HG02970 (cell line): ENCODE measurements at regions not wholly inside any gene's neighbourhood (a gene's known extent, or its start where the extent isn't known, plus 50 kb on each side); places are given as distances from the start of the nearest gene placed in this dataset.

Experiments used
- ATAC-seq: cut with Tn5 transposase; IDR thresholded peaks from one replicate; pipeline ENCODE4 v1.9.1; 2021; ENCODE audit warnings: mild to moderate bottlenecking, moderate library complexity, moderate number of reproducible peaks; ENCODE audit not compliant: unreplicated experiment, low FRiP score

- no peak for ATAC-seq
These were observed 750.3 kb upstream of the ADGRL2 start for GRCh38 chr1:81050390-81050789.

- no peak for ATAC-seq
These were observed 756.0 kb upstream of the ADGRL2 start for GRCh38 chr1:81044708-81045107.

GRCh38 chr1:81042225-81042624 lies 758.5 kb upstream of the ADGRL2 start:
- ATAC-seq, result no peak

GRCh38 chr1:81034291-81034690 lies 766.4 kb upstream of the ADGRL2 start:
- no peak for ATAC-seq

GRCh38 chr1:81032973-81033425 lies 767.7 kb upstream of the ADGRL2 start:
- ATAC-seq, result no peak

- no peak for ATAC-seq
These were observed 768.4 kb upstream of the ADGRL2 start for GRCh38 chr1:81032374-81032773.

GRCh38 chr1:81030441-81030840 lies 770.3 kb upstream of the ADGRL2 start:
- no peak for ATAC-seq

GRCh38 chr1:81029266-81029665 lies 771.5 kb upstream of the ADGRL2 start:
- no peak for ATAC-seq

- ATAC-seq, result no peak
These were observed 777.5 kb upstream of the ADGRL2 start for GRCh38 chr1:81023187-81023724.

- ATAC-seq, result no peak
These were observed 779.6 kb upstream of the ADGRL2 start for GRCh38 chr1:81021134-81021533.

- no peak for ATAC-seq
These were observed 780.2 kb upstream of the ADGRL2 start for GRCh38 chr1:81020506-81020905.

- no peak for ATAC-seq
These were observed 790.6 kb upstream of the ADGRL2 start for GRCh38 chr1:81010126-81010525.

GRCh38 chr1:81008293-81008692 lies 792.4 kb upstream of the ADGRL2 start:
- no peak for ATAC-seq

- ATAC-seq, result no peak
These were observed 793.7 kb upstream of the ADGRL2 start for GRCh38 chr1:81007024-81007423.

GRCh38 chr1:81006502-81006901 lies 794.2 kb upstream of the ADGRL2 start:
- no peak for ATAC-seq

- ATAC-seq, result no peak
These were observed 796.7 kb upstream of the ADGRL2 start for GRCh38 chr1:81004011-81004410.

GRCh38 chr1:80994934-80995333 lies 805.8 kb upstream of the ADGRL2 start:
- ATAC-seq, result no peak

- ATAC-seq, result no peak
These were observed 806.7 kb upstream of the ADGRL2 start for GRCh38 chr1:80994038-80994437.

- ATAC-seq, result no peak
These were observed 807.4 kb upstream of the ADGRL2 start for GRCh38 chr1:80993154-80993980.

GRCh38 chr1:80989455-80989854 lies 811.3 kb upstream of the ADGRL2 start:
- no peak for ATAC-seq

- no peak for ATAC-seq
These were observed 811.8 kb upstream of the ADGRL2 start for GRCh38 chr1:80988926-80989325.

- no peak for ATAC-seq
These were observed 812.9 kb upstream of the ADGRL2 start for GRCh38 chr1:80987824-80988223.
